NCI-H1930 (cell line): ENCODE measurements at regions not wholly inside any gene's neighbourhood (a gene's known extent, or its start where the extent isn't known, plus 50 kb on each side); places are given as distances from the start of the nearest gene placed in this dataset.
"Not testable (repeated sequence)": the region's sequence is repeated elsewhere in the genome, so short reads cannot be mapped to it uniquely, and the experiment has no call there.

ENCODE experiments used
- DNase-seq, 2 experiments: peaks; one replicate each; lab custom pipeline; 2025; lab: John Stamatoyannopoulos, UW

DNA sequence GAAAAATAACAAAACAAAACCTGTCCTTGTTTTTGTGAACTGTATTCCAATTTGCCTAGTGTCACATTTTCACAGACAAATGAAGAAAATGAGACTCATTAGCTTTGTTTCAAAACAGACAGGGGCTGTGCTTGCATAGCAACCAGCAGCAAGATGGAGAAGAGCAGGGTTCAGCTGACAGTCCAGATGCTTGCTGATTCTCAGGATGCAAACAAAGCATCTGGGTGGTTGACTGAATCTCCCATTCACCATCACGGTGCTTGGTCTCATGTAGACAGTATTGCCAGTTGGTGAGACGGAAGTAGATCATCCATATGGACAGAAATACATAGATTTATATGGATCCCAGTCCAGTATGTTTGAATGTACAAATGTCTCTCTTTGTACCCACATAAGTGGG is 326.8 kb downstream of the CCDC85A start:
- no peak for DNase-seq

DNA sequence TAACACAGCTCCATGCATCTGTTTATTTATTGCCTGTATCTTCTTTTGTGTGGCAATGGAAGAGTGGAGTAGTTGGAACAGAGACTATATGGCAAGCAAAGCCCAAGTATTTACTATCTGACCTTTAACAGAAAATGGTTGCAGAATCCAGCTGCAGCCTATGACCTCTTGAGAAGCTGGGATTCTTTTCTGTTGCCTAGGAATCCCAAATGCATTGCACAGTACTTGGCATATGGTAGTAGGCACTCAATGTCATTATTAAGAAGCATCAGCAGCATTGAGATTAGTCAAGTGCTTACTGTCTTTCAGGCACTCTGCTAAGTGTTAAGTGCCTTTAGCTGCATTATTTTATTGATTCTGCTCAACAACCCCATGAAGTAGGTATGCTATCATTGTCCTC is 331.6 kb downstream of the CCDC85A start:
- DNase-seq: no peak

DNA sequence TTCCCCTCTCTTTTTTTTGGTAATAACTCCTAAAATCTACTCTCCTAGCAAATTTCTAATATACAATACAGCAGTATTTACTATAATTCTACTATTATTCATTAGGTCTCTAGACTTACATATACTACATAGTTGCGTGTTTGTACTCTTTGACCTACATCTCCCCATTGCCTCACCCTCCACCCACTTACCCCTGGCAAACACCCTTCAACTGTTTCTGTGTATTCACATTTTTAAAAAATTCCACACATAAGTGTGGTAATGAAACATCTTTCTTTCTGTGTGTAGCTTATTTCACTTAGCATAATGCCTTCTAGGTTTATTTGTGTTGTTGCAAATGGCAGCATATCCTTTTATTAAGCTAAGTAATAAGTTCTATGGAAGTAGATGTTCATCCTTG is 336.0 kb downstream of the CCDC85A start:
- no peak for DNase-seq

DNA sequence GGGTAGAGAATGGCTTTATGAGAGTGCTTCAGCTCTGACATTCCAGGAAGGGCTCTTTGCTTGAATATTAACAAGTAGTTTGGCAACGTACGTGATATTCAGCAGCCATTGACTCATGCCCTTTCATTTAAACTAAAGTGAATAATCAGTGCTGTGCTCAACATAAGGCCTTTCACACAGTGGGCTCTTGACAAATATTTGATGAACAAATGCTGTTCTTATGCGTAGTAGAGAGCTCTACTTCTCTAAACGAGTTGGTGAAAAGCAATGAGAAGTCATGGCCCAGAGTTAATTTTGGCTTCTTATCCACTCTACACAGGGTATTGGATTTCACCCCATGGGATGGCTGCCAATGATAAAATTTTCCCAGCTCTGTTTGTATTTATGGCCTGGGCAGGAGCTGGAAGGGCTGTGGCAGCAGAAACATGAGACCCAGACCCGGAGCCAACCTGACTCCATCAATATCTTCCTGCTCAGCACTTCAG is 338.9 kb downstream of the CCDC85A start:
- no peak for DNase-seq

DNA sequence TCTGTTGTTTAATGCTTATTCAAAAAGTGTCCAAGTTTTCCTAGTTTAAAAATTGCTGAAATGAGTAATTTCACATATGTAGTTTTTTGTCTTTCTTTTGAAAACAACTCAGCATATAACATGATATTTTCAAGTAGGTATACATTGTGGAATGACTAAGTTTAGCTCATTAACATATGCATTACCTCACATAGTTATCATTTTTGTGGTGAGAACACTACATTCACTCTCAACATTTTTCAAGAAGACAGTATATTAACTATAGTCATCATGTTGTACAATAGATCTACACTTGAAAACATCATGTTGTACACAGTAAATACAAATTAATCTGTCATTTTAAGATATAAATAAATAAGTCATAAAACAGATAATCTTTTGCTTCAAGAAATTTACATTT is 340.0 kb downstream of the CCDC85A start:
- DNase-seq: no peak

DNA sequence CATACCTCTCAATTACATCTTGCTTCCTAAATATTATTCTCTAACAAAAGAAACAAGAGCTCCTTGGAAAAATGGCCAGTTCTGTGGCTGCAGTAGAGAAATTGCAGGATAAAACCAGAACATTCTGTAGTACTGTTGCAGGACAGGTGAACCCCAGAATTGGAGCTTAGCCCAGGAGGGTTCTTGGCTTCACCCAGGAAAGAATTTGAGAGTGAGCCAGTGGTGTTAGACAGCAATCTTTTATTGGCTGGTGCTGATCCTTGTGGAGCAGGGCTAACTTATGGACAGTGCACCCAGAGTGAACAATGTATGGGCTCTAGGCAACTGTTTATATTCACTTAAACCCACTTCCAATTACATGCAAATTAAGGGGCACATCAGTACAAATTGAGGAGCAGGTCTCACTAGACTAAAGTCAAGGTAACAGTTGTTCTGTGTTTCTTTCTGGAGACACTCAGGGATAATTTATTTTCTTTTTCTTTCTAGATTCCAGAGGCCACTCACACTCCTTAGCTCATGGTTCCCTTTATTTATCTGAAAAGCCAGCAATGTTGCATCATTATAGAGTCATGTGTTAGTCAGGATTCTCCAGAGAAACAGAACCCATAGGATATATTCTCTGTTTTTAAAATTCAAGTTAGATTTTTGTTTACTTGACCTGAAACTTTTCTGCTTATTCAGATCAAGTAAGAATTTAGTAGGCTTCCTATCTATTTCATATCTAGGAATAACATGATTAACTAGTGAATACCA is 348.1 kb downstream of the CCDC85A start:
- DNase-seq: no peak

DNA sequence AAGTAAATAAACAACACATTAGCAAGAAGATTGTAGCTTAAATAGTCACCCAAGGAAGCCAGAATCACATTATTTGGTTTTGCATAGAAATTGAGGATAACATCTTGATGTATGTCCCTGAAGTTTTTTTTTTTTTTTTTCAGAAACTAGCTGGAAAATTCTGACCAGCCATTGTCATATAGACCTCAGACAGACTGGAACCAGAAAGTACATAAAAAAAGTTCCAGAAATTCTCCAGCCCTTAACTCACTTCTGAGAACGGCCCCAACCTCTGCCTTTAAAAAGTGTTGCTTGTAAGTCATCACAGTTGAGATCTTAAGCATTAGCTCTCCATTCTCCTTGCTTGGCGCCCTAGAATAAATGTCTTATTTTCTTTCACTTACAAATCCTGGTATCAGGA is 350.5 kb downstream of the CCDC85A start:
- DNase-seq: no peak

DNA sequence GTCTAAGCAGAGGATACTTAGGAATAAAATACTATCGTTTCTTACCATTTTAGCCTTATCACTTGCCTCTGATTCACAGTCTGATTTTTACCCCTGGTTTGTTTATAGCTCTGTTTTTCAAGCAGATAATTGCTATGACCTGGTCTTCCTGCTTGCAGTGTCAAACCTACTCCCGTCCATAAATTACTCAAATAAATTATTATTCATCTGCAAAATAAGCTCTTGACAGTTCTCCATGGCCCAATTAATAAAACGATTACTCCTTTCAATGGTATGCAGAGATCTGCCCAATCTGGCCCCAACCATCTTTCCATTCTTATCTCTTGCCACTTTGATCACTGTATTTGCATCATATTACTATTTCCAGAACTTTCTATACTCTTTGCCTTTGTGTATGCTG is 354.0 kb downstream of the CCDC85A start:
- DNase-seq: no peak

DNA sequence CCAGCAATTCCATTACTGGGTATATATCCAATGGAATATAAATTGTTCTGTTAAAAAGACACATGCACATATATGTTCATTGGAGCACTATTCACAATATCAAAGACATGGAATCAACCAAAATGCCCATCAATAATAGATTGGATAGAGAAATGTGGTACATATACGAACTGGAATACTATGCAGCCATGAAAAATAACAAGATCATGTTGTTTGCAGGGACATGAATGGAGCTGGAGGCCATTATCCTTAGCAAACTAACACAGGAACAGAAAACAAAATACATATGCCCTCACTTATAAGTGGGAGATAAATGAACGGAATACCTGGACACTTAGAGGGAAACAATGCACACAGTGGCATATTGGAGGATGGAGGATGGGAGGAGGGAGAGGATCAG is 355.8 kb downstream of the CCDC85A start:
- no peak for DNase-seq

DNA sequence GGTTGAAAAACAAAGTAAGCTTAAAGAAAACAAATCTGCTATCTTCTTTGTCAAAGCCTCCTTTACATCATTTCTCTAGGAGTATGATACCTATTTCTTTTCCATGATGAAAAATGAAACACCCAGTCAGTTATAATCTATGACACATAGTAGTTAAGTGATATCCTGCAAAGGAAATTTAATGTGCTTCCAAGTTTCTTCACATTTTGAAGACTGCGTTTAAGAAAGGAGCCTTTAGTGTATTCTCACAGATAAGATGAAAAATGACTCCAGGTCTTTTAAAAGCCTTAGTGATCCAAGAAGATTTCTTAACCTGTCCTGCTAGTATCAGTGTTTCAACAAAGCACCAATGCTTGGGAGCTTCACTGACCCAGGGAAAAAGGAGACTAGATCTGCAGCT is 356.7 kb downstream of the CCDC85A start:
- DNase-seq: no peak

DNA sequence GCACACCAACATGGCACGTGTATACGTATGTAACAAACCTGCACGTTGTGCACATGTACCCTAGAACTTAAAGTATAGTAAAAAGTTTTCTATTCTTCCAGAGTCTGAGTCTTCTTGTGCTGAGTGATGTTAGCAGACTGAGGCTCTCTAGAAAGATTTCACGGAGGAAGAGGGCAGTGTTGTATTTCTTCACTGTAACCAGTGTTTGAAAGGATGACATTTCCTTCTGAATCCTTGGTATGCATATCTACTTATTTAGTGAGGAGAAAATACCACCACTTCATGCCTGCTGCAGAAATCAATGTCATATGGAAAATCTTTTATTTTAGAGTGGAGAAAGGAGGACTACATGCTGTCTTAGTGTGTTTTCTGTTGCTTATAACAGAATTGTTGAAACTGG is 357.1 kb downstream of the CCDC85A start:
- DNase-seq: no peak

DNA sequence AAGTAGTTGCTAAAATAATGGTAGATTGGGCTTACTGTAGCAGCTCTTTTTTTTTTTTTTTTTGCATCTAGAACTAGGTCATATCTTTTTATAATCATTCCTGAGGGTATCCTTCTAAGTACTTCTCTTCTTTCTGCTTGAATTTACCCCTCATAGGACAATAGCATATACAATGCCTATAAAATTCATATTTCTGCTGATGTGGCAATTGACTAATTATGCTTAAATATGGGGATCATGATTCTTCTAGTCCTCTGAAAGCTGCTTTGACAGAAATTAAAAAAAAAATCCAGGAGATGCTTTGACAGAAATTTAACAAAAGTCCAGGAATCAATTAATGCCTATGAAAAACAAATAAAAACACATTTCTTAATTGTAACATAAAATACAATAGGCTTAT is 358.4 kb downstream of the CCDC85A start:
- no peak for DNase-seq

DNA sequence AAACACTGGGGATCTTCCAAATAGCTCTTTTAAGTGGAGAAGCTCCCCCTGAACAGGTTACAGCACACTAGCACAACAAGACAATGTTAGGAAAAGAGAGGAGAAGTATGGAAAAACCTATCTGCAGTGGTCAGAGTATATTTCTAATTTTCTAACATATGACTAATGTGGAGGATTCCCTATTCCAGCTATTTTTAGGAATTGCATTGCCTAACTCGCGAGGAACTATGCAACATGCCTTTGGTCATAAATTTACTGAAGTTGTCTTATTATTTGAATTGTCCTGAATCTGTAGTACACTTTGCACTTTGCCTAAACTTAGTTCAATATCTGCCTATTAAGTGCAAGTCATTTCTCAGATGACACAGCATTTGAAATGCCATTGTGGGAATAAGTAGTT is 381.4 kb downstream of the CCDC85A start:
- no peak for DNase-seq

DNA sequence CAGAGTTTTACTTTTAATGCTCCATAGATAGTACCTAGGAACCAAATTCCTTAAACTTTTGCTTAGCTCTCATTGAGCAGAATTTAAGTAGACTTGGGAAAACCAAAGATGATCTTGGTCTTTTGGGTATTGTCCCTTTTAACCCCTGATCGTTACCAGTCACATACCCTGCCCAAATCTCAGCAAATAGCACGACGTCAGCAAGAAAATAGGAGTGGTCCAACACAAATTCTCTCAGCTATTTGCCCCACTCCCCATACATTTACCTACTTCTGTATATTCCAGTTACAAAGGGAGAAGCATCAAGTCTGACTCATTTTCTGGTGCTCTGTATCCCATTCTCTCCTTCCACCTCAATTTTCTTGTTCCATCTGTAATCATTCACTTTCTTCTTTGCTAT is 387.3 kb downstream of the CCDC85A start:
- DNase-seq: no peak

DNA sequence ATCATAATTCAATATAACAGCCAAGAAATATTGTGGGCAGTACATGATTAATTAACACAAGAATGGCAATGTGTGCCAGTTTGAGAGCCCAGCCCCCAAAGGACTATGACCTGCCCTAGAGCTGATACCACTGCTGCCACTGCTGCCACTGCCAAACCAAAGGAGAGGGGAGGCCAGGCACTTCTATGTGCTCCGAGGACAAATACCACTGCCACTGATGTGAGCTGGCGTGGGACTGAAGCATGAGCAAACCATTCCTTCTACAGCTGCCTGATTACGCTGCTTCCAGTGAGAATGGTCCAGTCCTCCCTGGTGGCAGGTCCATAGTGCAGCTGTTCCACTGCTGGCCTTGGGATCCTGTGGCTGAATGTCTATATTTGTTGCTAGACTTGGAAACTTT is 392.2 kb downstream of the CCDC85A start:
- no peak for DNase-seq

DNA sequence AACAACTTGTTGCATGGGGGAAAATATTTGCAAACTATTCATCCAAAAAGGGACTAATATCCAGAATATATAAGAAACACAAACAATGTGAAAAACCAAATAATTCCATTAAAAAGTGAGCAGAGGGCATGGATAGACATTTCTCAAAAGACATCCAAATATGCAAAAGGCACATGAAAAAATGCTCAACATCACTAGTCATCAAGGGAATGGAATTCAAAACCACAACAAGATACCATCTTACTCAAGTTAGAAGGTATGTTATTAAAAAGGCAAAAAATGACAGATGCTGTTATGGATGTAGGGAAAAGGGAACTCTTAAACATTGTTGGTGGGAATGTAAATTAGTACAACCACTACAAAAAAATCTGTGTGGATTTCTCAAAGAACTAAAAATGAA is 396.5 kb downstream of the CCDC85A start:
- no peak for DNase-seq

DNA sequence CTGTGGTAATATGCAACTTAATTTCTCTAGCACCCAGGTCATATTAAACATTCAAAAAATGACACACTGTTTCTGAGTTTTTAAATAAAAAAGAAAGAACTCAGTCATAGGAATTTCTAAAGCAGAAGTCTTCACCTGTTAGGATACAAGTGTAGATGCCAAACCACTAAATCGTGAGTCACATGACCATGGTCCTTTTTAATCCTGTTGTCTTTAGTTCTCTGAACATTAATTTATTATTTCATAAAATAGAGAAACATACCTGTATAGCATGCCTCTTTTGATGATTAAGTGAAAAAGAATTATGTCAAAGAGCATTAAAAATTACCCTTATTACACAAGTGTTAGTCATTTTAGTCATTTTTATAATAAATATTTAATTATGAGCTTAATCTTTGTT is 398.8 kb downstream of the CCDC85A start:
- no peak for DNase-seq

DNA sequence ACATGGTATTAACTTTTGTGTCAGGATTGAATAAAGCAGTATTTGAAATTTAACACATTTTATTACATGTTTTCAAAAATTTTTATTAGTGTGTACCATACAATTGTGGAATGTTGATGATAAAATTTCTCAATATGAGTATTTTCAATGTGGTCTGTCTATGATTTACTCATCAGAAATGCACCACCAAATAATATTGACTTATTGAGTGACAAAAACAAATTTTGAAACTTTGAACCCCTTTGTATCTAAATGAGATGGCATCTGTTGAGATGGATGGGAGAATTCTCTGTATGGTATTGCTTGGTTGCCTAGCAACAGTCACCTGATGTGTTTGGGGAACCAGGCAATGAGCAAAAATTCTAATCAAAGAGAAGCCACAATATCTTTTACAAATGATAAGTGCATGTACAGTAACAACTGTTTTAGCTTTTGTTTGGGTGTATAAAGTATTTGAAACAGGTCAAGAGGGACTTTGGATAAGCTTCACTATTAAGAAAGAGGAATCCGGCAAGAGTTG is 400.1 kb downstream of the CCDC85A start:
- DNase-seq: no peak

DNA sequence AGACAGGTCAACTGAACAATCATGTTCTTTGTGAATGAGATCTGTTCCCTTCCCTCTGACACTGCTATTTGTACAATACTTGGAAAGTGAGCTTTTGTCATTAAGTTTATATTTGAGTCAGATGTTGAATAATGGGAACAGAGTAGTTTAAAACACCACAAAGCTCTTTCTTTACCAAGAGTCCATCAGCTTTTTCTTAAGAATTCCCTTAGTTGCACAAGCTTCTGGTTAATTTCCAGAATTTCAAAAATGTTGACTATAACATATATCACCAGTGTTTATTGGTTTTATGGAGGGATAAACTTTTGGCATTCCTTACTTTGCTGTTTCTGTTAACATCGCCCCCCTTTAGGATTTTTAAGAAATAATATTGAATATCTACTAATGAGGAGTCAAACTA is 403.7 kb downstream of the CCDC85A start:
- no peak for DNase-seq

DNA sequence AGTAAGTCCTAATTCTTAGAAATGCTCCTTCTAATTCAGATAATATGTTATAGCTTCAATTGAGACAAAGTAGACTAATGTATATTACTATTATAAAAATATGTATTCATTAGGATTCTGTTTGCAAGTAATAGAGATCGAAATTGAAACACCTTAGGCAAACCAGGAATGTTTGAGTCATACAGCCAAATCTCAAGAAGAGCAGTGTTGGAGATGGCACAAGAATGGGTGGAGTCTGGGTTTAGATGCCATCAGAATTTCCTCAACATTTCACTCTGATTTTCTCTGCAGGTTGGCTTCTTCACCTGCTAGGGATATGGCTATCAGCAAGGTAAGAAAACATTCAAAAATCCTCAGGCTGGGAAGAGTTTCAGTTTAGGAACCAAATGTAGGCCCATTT is 405.4 kb downstream of the CCDC85A start:
- no peak for DNase-seq

DNA sequence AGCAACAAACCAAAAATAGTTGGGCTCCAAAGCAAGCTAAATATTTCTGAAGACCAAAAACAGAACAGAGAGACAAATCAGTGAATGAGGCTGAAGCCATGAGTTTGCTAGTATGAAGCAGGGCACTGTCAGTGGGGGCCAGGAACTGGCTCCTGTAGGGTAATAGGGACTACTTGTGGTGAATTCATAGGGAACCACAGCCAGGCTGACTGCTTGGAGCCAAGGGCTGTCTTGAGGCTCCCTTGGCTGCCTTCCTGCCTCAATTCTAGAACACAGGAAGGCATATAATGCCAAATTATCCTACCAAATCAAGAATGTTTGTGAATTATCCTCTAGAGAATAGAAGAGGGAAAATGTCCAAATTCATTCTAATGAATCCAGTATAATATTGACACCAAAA is 406.0 kb downstream of the CCDC85A start:
- no peak for DNase-seq

DNA sequence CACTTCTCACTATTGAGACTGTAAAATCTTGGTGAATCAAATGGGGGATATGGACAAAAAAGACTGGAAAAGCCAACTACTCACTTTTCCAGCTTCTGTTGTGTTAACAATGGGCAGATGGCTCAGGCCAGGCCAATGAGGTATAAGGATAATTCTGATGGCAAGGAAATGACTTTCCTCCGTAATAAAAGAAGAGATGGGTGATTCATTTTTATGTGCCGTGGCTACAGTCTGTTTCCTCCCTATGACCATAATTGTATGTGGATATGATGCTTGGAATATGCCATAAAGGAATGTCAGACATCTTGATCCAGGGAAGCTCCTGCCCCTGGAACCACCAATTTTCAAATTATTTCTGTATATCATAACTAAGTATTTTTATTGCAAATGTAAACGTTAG is 406.8 kb downstream of the CCDC85A start:
- DNase-seq: no peak

DNA sequence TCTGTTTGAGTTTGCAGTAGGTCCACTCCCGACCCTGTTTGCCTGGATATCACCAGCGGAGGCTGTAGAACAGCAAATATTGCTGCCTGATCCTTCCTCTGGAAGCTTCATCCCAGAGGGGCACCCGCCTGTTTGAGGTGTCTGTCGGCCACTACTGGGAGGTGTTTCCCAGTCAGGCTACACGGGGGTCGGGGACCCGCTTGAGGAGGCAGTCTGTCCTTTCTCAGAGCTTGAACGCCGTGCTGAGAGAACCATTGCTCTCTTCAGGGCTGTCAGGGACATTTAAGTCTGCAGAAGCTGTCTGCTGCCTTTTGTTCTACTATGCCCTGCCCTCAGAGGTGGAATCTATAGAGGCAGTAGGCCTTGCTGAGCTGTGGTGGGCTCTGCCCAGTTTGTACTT is 422.3 kb downstream of the CCDC85A start:
- DNase-seq: not testable (repeated sequence)

DNA sequence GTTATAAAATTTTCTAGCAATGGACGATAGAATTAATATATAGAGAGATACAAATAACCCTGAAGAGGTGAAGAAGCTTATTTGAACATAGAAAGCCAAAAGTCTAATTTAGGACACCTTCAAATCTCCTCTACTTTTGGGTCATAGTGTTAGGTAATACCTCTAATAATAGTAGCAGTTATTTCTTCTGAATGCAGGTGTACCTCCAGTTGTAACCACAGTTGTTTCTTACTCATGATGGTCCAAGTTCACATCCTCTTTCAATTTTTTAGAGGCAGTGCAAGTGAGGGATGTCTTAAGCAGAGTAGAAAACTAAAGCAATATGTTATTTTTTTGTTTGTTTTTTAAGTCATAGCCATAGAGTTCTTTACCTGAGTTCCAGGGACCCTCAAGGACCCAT is 429.5 kb downstream of the CCDC85A start:
- no peak for DNase-seq
